Tongue (tissue), 1 donor: ENCODE measurements at regions not wholly inside any gene's neighbourhood (a gene's known extent, or its start where the extent isn't known, plus 50 kb on each side); places are given as distances from the start of the nearest gene placed in this dataset.

Experiments used
- DNase-seq: peaks from one replicate; pipeline ENCODE4 v3.0.0-alpha.2; 2015

- DNase-seq: peak; percentile 20
Observed at GRCh38 chr19:30734669-30735068, 362.5 kb downstream of the ZNF536 start.

- DNase-seq: peak; percentile 78
Observed at GRCh38 chr19:30733826-30734550, 361.8 kb downstream of the ZNF536 start.

GRCh38 chr19:30731591-30731990 lies 359.4 kb downstream of the ZNF536 start:
- DNase-seq: no peak

- no peak for DNase-seq
Observed at GRCh38 chr19:30729451-30729850, 357.3 kb downstream of the ZNF536 start.

- DNase-seq: no peak
Observed at GRCh38 chr19:30722761-30723160, 350.6 kb downstream of the ZNF536 start.

- DNase-seq: no peak
Observed at GRCh38 chr19:30722186-30722585, 350.0 kb downstream of the ZNF536 start.

GRCh38 chr19:30719999-30720345 lies 347.8 kb downstream of the ZNF536 start:
- peak; percentile 33 for DNase-seq

- DNase-seq: peak; percentile 86
Observed at GRCh38 chr19:30719189-30719998, 347.2 kb downstream of the ZNF536 start.

GRCh38 chr19:30718707-30719106 lies 346.5 kb downstream of the ZNF536 start:
- DNase-seq: no peak

- peak; percentile 19 for DNase-seq
Observed at GRCh38 chr19:30718014-30718413, 345.8 kb downstream of the ZNF536 start.

- no peak for DNase-seq
Observed at GRCh38 chr19:30717381-30717780, 345.2 kb downstream of the ZNF536 start.

GRCh38 chr19:30712431-30713337 lies 340.5 kb downstream of the ZNF536 start:
- DNase-seq: peak; percentile 21

- DNase-seq: no peak
Observed at GRCh38 chr19:30711826-30712225, 339.6 kb downstream of the ZNF536 start.

- DNase-seq: peak; percentile 85
Observed at GRCh38 chr19:30711296-30711695, 339.1 kb downstream of the ZNF536 start.

- peak; percentile 35 for DNase-seq
Observed at GRCh38 chr19:30710721-30711120, 338.5 kb downstream of the ZNF536 start.

GRCh38 chr19:30708416-30709178 lies 336.4 kb downstream of the ZNF536 start:
- DNase-seq: no peak

- peak; percentile 40 for DNase-seq
Observed at GRCh38 chr19:30704771-30705330, 332.7 kb downstream of the ZNF536 start.

- DNase-seq: no peak
Observed at GRCh38 chr19:30703645-30704044, 331.5 kb downstream of the ZNF536 start.

- DNase-seq: no peak
Observed at GRCh38 chr19:30701178-30701577, 329.0 kb downstream of the ZNF536 start.

- DNase-seq: no peak
Observed at GRCh38 chr19:30699871-30700280, 327.7 kb downstream of the ZNF536 start.

GRCh38 chr19:30696514-30696913 lies 324.3 kb downstream of the ZNF536 start:
- peak; percentile 68 for DNase-seq
